Endothelial cell of umbilical vein (primary cell): ENCODE measurements at regions not wholly inside any gene's neighbourhood (a gene's known extent, or its start where the extent isn't known, plus 50 kb on each side); places are given as distances from the start of the nearest gene placed in this dataset.

ENCODE experiments used
- EZH2 ChIP-seq: IDR thresholded peaks from 2 replicates; pipeline ENCODE4 v1.6.1; 2012; ENCODE audit warnings: borderline replicate concordance, low read depth, mild to moderate bottlenecking, moderate library complexity, low read length, inconsistent platforms; ENCODE audit not compliant: severe bottlenecking
- MYC ChIP-seq: IDR thresholded peaks from one replicate; pipeline ENCODE4 v1.6.1; 2011; ENCODE audit warnings: mild to moderate bottlenecking, low read depth, low read length
- POLR2A ChIP-seq: IDR thresholded peaks from 2 replicates; pipeline ENCODE4 v1.6.1; 2012; ENCODE audit warnings: low read depth, mild to moderate bottlenecking, control low read depth, low read length
- POLR2AphosphoS5 ChIP-seq: IDR thresholded peaks from 2 replicates; pipeline ENCODE4 v1.6.1; 2012; ENCODE audit warnings: low read depth, mild to moderate bottlenecking, control low read depth, low read length, moderate library complexity; ENCODE audit not compliant: insufficient read depth
- TF ChIP-seq, protein P1 (sequence below), 2 donors: IDR thresholded peaks; 1 replicate in 1 of 2; 2 replicates in 1 of 2; pipeline ENCODE4 v1.5.1; 2011; ENCODE audit warnings: low read length in 2 of 2, mild to moderate bottlenecking in 2 of 2, moderate library complexity in 2 of 2, control low read depth in 1 of 2, inconsistent platforms in 1 of 2, low read depth in 1 of 2; ENCODE audit not compliant: insufficient read depth in 1 of 2; ENCODE audit errors: extremely low read depth in 1 of 2

GRCh38 chr9:22643541-22643940 is 196.9 kb downstream of the DMRTA1 start:
- TF ChIP-seq EZH2 = no peak
- TF ChIP-seq POLR2AphosphoS5 = no peak
- TF ChIP-seq, protein P1, sequence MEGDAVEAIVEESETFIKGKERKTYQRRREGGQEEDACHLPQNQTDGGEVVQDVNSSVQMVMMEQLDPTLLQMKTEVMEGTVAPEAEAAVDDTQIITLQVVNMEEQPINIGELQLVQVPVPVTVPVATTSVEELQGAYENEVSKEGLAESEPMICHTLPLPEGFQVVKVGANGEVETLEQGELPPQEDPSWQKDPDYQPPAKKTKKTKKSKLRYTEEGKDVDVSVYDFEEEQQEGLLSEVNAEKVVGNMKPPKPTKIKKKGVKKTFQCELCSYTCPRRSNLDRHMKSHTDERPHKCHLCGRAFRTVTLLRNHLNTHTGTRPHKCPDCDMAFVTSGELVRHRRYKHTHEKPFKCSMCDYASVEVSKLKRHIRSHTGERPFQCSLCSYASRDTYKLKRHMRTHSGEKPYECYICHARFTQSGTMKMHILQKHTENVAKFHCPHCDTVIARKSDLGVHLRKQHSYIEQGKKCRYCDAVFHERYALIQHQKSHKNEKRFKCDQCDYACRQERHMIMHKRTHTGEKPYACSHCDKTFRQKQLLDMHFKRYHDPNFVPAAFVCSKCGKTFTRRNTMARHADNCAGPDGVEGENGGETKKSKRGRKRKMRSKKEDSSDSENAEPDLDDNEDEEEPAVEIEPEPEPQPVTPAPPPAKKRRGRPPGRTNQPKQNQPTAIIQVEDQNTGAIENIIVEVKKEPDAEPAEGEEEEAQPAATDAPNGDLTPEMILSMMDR (IDR thresholded peaks at IDR 0.05; ENCODE audit: extremely low read depth in 1 of 2, insufficient read depth in 1 of 2, low read depth in 1 of 2, low read length in 2 of 2) = no peak
- TF ChIP-seq MYC = no peak
- TF ChIP-seq POLR2A = no peak
